Bronchial epithelial cell (primary cell): ENCODE measurements at regions not wholly inside any gene's neighbourhood (a gene's known extent, or its start where the extent isn't known, plus 50 kb on each side); places are given as distances from the start of the nearest gene placed in this dataset.
A peak's percentile ranks its signal among the peaks of the same experiment; 100 is the strongest.

ENCODE experiments used
- DNase-seq: peaks from one replicate; pipeline ENCODE4 v3.0.0-alpha.2; 2010; ENCODE audit warnings: low read depth
- FAIRE-seq: peaks from 2 replicates; lab custom pipeline; 2011; peaks lifted over from hg19 to GRCh38; lab: Jason Lieb, UNC
- H3K27me3 ChIP-seq: 2 replicates; pipeline ENCODE4 v1.5.1; 2011; ENCODE audit warnings: low read length; ENCODE audit not compliant: control insufficient read depth, insufficient read depth
- H3K36me3 ChIP-seq: 2 replicates; pipeline ENCODE4 v1.5.1; 2011; ENCODE audit warnings: low read length; ENCODE audit not compliant: control insufficient read depth, insufficient read depth
- H3K4me3 ChIP-seq: 2 replicates; pipeline ENCODE4 v1.5.1; 2011; ENCODE audit warnings: mild to moderate bottlenecking, low read depth, low read length, control low read depth
- TF ChIP-seq, protein P1 (sequence below): IDR thresholded peaks from 2 replicates; pipeline ENCODE4 v1.5.1; 2011; ENCODE audit warnings: mild to moderate bottlenecking, moderate library complexity, low read length, control low read depth, inconsistent platforms; ENCODE audit not compliant: insufficient read depth, severe bottlenecking

DNA sequence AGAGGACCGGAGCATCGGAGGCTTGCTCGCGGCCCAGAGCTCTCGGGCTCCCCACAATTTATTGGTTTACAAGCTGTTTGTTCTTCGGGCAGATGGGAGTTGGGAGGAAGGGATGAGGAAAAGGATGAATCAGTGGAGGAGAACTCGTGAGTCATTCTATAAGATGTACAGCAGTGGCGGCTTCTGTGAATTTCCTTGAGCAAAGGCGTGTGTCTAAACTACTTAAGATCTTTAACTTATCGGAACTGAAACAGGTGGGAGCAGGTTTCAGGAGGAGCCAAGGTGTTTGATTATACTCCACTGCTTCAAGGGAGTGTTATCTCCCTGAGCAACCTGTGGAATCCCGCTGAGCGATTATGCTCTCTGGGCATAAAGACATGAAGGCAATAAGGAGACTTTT is 50.5 kb upstream of the IBTK start:
- DNase-seq (peak; percentile 86), FAIRE-seq (no peak)
- TF ChIP-seq, protein P1, sequence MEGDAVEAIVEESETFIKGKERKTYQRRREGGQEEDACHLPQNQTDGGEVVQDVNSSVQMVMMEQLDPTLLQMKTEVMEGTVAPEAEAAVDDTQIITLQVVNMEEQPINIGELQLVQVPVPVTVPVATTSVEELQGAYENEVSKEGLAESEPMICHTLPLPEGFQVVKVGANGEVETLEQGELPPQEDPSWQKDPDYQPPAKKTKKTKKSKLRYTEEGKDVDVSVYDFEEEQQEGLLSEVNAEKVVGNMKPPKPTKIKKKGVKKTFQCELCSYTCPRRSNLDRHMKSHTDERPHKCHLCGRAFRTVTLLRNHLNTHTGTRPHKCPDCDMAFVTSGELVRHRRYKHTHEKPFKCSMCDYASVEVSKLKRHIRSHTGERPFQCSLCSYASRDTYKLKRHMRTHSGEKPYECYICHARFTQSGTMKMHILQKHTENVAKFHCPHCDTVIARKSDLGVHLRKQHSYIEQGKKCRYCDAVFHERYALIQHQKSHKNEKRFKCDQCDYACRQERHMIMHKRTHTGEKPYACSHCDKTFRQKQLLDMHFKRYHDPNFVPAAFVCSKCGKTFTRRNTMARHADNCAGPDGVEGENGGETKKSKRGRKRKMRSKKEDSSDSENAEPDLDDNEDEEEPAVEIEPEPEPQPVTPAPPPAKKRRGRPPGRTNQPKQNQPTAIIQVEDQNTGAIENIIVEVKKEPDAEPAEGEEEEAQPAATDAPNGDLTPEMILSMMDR = no peak
- no peaks in the 10 kb centered on the region for H3K36me3 ChIP-seq
- no peaks in the 10 kb centered on the region for H3K27me3 ChIP-seq
- no peak overlapping the region for H3K4me3 ChIP-seq
